GM10248 (cell line): ENCODE measurements at regions not wholly inside any gene's neighbourhood (a gene's known extent, or its start where the extent isn't known, plus 50 kb on each side); places are given as distances from the start of the nearest gene placed in this dataset.

Source experiments
- CTCF ChIA-PET: fragments of 300-600 bp; sonication (Branson Sonifier 250); formaldehyde crosslinking; extraction: SDS; loops from one replicate; lab custom pipeline; 2021; ENCODE audit warnings: antibody characterized with exemption; lab: Yijun Ruan, JAX
- POLR2A ChIA-PET: fragments of 350-650 bp; sonication (Branson Sonifier 250); formaldehyde crosslinking; extraction: SDS; loops from one replicate; lab custom pipeline; 2020; ENCODE audit warnings: antibody characterized with exemption; lab: Yijun Ruan, JAX
- DNase-seq: peaks from one replicate; pipeline ENCODE4 v3.0.0; 2012; ENCODE audit errors: extremely low spot score
- TF ChIP-seq, protein P1 (sequence below): IDR thresholded peaks from 2 replicates; pipeline ENCODE4 v1.5.1; 2012; ENCODE audit warnings: mild to moderate bottlenecking, low read depth; ENCODE audit errors: extremely low read depth, missing control alignments, control extremely low read depth

DNA sequence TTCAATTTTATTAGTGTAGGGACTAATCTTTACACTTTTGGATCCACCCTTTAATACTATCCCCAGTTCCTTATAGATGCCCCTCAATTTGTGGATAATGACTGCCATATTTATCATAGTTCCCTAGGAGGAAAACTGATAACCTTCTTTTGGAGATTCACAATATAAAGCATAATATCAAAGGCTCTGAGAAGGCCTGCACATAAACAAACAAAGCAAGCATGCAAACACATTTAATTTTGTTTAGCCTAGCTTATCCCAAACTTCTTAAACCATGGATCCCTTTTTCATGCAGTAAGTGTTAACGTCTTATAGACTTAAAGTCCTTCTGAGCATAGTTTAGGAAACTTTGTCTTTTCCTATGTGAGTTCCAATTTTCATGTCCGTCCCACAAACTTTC is 290.4 kb upstream of the TBX3 start:
- TF ChIP-seq, protein P1, sequence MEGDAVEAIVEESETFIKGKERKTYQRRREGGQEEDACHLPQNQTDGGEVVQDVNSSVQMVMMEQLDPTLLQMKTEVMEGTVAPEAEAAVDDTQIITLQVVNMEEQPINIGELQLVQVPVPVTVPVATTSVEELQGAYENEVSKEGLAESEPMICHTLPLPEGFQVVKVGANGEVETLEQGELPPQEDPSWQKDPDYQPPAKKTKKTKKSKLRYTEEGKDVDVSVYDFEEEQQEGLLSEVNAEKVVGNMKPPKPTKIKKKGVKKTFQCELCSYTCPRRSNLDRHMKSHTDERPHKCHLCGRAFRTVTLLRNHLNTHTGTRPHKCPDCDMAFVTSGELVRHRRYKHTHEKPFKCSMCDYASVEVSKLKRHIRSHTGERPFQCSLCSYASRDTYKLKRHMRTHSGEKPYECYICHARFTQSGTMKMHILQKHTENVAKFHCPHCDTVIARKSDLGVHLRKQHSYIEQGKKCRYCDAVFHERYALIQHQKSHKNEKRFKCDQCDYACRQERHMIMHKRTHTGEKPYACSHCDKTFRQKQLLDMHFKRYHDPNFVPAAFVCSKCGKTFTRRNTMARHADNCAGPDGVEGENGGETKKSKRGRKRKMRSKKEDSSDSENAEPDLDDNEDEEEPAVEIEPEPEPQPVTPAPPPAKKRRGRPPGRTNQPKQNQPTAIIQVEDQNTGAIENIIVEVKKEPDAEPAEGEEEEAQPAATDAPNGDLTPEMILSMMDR: no peak
- ChIA-PET CTCF (interaction anchor here (1.2 kb wide), 1 partner anchor 10 kb away, joined by 3 read pairs; no protein-coding TSS in a partner anchor), POLR2A (no interaction called here)
- no peak for DNase-seq

DNA sequence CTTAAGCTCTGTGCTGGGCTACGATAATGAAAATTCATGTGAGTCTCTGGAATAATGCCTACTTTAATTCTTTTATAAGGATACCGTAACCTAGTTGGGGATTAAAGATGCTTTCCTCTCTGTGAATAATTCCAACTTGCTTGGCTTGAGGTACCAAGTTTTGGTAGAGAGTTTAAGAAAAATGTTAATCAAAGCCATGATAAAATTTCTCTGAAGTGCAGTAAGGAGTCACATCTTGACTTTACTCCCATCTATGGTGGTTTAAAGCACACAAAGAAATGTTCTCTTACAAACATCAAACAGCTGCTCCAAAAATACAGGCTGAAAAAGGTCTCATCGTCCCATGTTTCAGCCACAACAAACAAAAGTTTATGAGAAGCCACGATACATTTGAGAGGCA is 284.8 kb upstream of the TBX3 start:
- ChIA-PET CTCF (no interaction called here), POLR2A (no interaction called here)
- TF ChIP-seq, protein P1: no peak
- DNase-seq: no peak

GRCh38 chr12:114967151-114967550 is 283.2 kb upstream of the TBX3 start:
- DNase-seq: no peak
- TF ChIP-seq, protein P1: no peak
- ChIA-PET CTCF (no interaction called here), POLR2A (no interaction called here)

GRCh38 chr12:114964841-114965240 is 280.9 kb upstream of the TBX3 start:
- TF ChIP-seq, protein P1: no peak
- DNase-seq: no peak
- CTCF ChIA-PET: no interaction called here

GRCh38 chr12:114963846-114964245 is 279.9 kb upstream of the TBX3 start:
- no peak for DNase-seq
- POLR2A ChIA-PET: no interaction called here
- TF ChIP-seq, protein P1: no peak
- CTCF ChIA-PET: no interaction called here

More at GRCh38 chr12:114964841-114965240, 280.9 kb upstream of the TBX3 start:
- POLR2A ChIA-PET: no interaction called here

DNA sequence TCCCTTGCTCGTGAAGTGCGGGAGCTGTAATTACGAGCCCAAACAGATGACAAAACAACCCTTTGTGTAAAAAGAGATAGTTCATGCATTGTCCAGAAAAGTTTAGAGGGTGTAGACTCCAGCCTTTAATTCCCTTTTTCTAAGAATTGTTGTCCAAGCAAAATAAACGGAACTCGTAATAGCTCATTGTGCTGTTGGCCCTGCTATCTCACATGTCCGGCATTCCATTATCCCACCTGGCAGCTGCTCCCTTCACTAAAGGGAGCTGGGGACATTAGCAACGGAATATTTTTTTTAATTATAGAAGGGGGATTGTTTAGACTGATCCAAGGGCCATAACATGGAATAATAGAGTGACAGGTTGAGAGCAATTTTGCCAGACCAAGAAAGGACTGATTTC is 277.5 kb upstream of the TBX3 start:
- no peak for DNase-seq
- CTCF ChIA-PET: interaction anchor here (0.9 kb wide), 1 partner anchor 19 kb away, joined by 3 read pairs; no protein-coding TSS in a partner anchor
- TF ChIP-seq, protein P1: no peak
- POLR2A ChIA-PET: no interaction called here

DNA sequence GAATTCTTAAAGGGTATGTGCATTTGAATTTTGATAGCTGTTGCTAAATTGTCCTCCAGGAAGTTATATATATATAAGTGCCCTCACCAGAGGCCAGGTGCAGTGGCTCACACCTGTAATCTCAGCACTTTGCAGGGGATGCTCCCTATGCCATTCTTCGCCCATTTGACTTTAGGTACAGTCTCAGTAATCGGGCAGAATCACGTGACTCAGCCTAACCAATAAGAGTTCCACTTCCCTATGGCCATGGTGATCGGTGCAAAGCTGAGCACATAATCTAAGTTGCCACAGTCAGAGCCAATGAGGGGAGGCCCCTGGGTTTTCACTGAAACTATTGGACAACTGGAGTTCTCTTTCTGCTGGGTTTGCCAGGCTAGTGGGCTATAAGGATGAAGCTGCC is 274.6 kb upstream of the TBX3 start:
- POLR2A ChIA-PET: no interaction called here
- CTCF ChIA-PET: no interaction called here
- DNase-seq: no peak
- TF ChIP-seq, protein P1: no peak
